Activated CD8-positive, alpha-beta memory T cell treated with anti-CD3 and anti-CD28 coated beads, Interleukin-2, amount 10 ng/mL, durations not matched to agents 7 days and 5 days (primary cell): ENCODE measurements at regions not wholly inside any gene's neighbourhood (a gene's known extent, or its start where the extent isn't known, plus 50 kb on each side); places are given as distances from the start of the nearest gene placed in this dataset.
"Not testable (repeated sequence)": the region's sequence is repeated elsewhere in the genome, so short reads cannot be mapped to it uniquely, and the experiment has no call there.

Experiments
- ATAC-seq: fragments of 150-1000 bp; cut with Tn5 transposase; one replicate; pipeline ENCODE4 v1.10.0; 2021; ENCODE audit warnings: moderate library complexity
- CTCF ChIA-PET: fragments of 350-600 bp; sonication (Branson Sonifier 250); formaldehyde crosslinking; loops from one replicate; lab custom pipeline; 2021; ENCODE audit warnings: antibody characterized with exemption; lab: Charles Lee
- DNase-seq: peaks from one replicate; pipeline ENCODE4 v3.0.0-alpha.2; 2020
- H3K27ac Mint-ChIP-seq: one replicate; pipeline ENCODE4 v1.8.0; 2021; ENCODE audit warnings: mild to moderate bottlenecking, mixed read lengths
- H3K27me3 Mint-ChIP-seq: one replicate; pipeline ENCODE4 v1.8.0; 2021; ENCODE audit warnings: mixed read lengths
- H3K36me3 Mint-ChIP-seq: one replicate; pipeline ENCODE4 v1.8.0; 2021; ENCODE audit warnings: mild to moderate bottlenecking, mixed read lengths
- H3K4me1 Mint-ChIP-seq: one replicate; pipeline ENCODE4 v1.8.0; 2021; ENCODE audit warnings: mixed read lengths
- H3K4me3 Mint-ChIP-seq: one replicate; pipeline ENCODE4 v1.8.0; 2021; ENCODE audit warnings: mild to moderate bottlenecking, moderate library complexity, mixed read lengths
- H3K9me3 Mint-ChIP-seq: one replicate; pipeline ENCODE4 v1.8.0; 2022; ENCODE audit warnings: low read depth, mixed read lengths

DNA sequence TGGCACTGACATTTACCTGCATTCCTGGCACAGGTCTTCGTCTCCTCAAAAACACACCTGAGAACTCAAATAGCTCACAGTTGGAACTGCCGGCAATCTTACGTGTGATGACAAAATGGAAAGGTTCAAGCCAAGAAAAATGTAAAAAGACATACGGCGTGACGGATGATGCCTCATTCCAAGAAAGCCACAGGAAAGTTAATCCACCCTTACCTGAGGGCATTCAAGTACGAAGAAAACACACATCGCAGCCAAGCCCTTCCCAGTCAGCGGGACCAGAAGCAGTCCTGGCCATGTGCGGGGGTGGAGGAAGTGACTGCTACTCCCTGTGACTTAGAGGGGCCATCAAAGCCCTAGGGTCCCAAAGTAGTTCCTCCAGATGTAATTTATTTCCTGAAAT lies 986.3 kb upstream of the CELF4 start:
- no peak for DNase-seq
- no peak for ATAC-seq
- H3K27me3 Mint-ChIP-seq: no peaks in the 10 kb centered on the region
- H3K9me3 Mint-ChIP-seq: peaks cover 11% of the 10 kb centered on the region
- H3K36me3 Mint-ChIP-seq: no peaks in the 10 kb centered on the region
- no peak overlapping the region for H3K4me3 Mint-ChIP-seq
- no peaks in the 10 kb centered on the region for H3K4me1 Mint-ChIP-seq
- no peak overlapping the region for H3K27ac Mint-ChIP-seq
- CTCF ChIA-PET: no interaction called here

DNA sequence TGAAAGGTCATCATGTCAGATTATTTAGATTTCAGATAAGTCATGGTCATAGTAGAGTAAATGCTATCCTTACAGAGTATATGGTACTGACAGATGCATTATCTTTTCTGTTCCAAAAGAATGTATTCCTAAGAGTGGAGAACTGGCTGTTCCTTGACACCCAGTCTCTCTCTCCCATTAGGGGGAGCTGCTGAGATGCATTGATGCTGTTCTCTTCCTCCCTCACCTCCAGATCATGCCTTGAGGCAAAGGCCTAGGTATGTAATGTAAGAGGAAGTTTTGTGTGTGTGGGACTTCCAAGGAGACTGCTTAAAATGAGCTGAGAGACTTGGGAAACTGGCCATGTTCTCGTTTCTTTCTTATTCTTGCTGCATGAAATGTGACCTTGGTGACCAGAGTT lies 979.5 kb upstream of the CELF4 start:
- no peaks in the 10 kb centered on the region for H3K4me1 Mint-ChIP-seq
- no peaks in the 10 kb centered on the region for H3K27me3 Mint-ChIP-seq
- CTCF ChIA-PET: no interaction called here
- H3K36me3 Mint-ChIP-seq: no peaks in the 10 kb centered on the region
- DNase-seq (no peak), ATAC-seq (no peak)
- H3K4me3 Mint-ChIP-seq: no peak overlapping the region
- no peak overlapping the region for H3K27ac Mint-ChIP-seq
- no peaks in the 10 kb centered on the region for H3K9me3 Mint-ChIP-seq

DNA sequence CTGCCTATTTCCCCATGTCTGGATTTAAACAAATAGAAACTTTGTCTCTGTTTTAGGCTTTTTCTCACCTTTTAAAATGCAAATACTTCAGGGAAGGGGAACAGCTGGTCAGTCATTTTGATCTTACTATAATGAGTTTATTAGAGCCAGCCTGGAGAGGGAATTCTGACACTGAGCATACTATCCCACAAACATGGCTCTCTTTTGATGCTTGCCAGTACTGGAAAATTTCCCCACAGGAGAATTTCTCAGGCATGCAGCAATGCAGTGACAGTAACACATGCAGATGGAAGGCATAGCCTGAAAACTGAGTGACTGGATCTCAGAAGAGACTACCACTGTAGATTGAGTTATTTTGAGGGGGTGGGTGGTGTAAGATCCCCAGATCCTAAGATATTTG lies 974.3 kb upstream of the CELF4 start:
- no peak for ATAC-seq
- DNase-seq: no peak
- peaks cover 5% of the 10 kb centered on the region for H3K9me3 Mint-ChIP-seq
- no peaks in the 10 kb centered on the region for H3K36me3 Mint-ChIP-seq
- no peaks in the 10 kb centered on the region for H3K27me3 Mint-ChIP-seq
- H3K4me1 Mint-ChIP-seq: no peaks in the 10 kb centered on the region
- no peak overlapping the region for H3K27ac Mint-ChIP-seq
- CTCF ChIA-PET: no interaction called here
- no peak overlapping the region for H3K4me3 Mint-ChIP-seq

DNA sequence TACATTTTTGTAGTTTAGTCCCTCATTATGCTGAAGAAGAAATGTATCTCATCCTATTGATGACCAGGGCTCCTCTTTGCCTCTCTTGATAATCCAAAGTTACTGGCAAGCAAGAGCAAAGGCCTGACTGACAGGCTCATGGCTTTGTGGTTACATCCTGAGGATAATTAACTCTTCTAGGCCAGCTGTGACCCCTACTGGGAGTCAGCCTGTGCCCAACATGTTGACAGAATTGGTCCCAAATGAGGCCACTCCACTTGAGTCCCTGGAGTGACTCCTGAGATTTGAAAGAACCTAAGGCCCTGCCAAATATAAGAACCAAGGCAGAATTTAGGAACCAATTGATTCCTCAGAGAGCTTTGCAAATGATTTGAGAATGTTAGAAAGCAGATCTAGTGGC lies 973.8 kb upstream of the CELF4 start:
- CTCF ChIA-PET: no interaction called here
- no peak overlapping the region for H3K27ac Mint-ChIP-seq
- H3K9me3 Mint-ChIP-seq: peaks cover 5% of the 10 kb centered on the region

DNA sequence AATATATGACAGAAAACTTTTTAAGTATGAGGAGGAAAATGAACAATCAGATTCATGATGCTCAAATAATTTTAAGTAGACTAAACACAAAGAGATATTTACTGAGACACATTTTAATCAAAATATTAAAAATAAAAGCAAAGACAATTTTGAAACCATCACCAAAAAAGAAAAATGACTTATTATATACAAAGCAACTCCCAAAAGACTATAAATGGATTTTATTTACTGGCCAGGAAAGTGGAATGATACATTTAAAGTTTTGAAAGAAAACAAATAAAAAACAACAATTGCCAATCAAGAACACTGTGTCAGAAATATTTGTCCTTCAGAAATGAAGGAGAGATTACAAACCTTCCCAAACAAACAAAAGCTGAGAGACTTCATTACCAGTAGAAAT lies 968.5 kb upstream of the CELF4 start:
- ATAC-seq: no peak

More for the DNA sequence above, 973.8 kb upstream of the CELF4 start:
- ATAC-seq (no peak), DNase-seq (no peak)
- no peak overlapping the region for H3K4me3 Mint-ChIP-seq
- H3K27me3 Mint-ChIP-seq: no peaks in the 10 kb centered on the region
- no peaks in the 10 kb centered on the region for H3K4me1 Mint-ChIP-seq
- no peaks in the 10 kb centered on the region for H3K36me3 Mint-ChIP-seq

DNA sequence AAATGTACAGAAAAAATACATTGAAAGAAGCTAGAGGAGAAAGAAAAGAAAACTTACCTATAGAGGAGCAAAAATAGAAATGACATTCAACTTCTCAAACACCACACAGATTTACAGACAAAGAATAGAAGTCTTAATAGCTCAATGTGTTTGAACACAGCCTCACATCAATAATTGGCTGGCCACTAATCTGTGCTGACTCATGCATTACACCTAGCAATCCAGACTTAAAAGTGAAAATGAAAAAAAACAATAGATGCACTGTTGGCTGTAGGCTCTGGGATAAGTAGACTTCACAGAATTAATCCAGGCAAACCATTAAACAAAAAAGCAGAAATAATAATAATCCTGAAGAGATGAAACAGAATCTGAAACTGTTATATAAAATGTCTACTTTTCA lies 961.3 kb upstream of the CELF4 start:
- H3K36me3 Mint-ChIP-seq: no peaks in the 10 kb centered on the region
- no peaks in the 10 kb centered on the region for H3K9me3 Mint-ChIP-seq
- no peak overlapping the region for H3K4me3 Mint-ChIP-seq
- DNase-seq: no peak
- H3K4me1 Mint-ChIP-seq: no peaks in the 10 kb centered on the region
- CTCF ChIA-PET: no interaction called here
- no peak for ATAC-seq
- no peak overlapping the region for H3K27ac Mint-ChIP-seq
- H3K27me3 Mint-ChIP-seq: no peaks in the 10 kb centered on the region

More for the DNA sequence above, 968.5 kb upstream of the CELF4 start:
- no peak for DNase-seq
- no peaks in the 10 kb centered on the region for H3K4me1 Mint-ChIP-seq
- no peaks in the 10 kb centered on the region for H3K36me3 Mint-ChIP-seq
- no peak overlapping the region for H3K27ac Mint-ChIP-seq
- peaks cover 5% of the 10 kb centered on the region for H3K9me3 Mint-ChIP-seq
- no peaks in the 10 kb centered on the region for H3K27me3 Mint-ChIP-seq
- CTCF ChIA-PET: no interaction called here
- no peak overlapping the region for H3K4me3 Mint-ChIP-seq

DNA sequence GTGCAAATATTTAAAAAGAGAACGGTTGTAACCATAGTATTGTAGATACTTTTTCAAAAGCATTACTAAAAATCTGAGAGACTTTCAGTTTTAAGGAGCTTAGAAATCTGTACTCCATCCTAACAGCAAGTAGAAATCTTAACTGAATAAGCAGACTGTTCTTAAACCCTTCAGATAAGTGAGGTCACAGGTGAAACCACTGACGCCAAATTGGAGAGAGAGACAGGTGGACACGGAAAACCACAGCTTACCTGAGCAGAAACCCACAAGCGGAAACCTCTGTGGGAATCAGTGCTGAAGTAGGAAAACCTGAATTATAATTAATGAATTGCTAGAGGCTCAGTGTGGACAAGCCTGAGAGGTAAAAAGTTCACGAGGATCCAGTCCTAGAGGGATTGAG lies 959.4 kb upstream of the CELF4 start:
- H3K36me3 Mint-ChIP-seq: no peaks in the 10 kb centered on the region
- CTCF ChIA-PET: no interaction called here
- no peak overlapping the region for H3K4me3 Mint-ChIP-seq
- no peaks in the 10 kb centered on the region for H3K4me1 Mint-ChIP-seq
- H3K9me3 Mint-ChIP-seq: peaks cover 2% of the 10 kb centered on the region
- H3K27me3 Mint-ChIP-seq: no peaks in the 10 kb centered on the region
- no peak for DNase-seq
- no peak overlapping the region for H3K27ac Mint-ChIP-seq
- ATAC-seq: no peak

DNA sequence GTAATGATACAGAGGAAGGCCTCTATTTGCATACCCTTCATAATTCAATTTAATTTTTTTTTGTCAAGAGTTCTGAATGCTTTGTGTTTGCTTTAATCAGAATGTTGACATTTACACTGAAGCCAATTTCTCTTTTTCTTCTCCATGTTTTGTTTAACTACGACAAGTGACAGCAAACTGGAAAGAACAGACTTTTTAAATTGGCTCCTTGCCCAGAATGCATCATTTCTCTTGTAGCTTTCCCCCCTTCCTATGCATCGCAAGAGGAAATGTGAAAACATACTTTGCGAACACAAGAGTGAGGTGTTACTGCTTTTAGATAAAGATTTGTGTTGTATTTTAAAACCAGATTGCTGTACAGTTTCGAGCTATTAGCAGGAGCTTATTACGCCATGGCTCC lies 955.2 kb upstream of the CELF4 start:
- no peak for DNase-seq
- CTCF ChIA-PET: no interaction called here
- Mint-ChIP-seq H3K27me3 (no peaks in the 10 kb centered on the region), H3K27ac (no peak overlapping the region), H3K36me3 (no peaks in the 10 kb centered on the region), H3K4me3 (no peak overlapping the region), H3K4me1 (no peaks in the 10 kb centered on the region), H3K9me3 (peaks cover 4% of the 10 kb centered on the region)
- ATAC-seq: no peak

DNA sequence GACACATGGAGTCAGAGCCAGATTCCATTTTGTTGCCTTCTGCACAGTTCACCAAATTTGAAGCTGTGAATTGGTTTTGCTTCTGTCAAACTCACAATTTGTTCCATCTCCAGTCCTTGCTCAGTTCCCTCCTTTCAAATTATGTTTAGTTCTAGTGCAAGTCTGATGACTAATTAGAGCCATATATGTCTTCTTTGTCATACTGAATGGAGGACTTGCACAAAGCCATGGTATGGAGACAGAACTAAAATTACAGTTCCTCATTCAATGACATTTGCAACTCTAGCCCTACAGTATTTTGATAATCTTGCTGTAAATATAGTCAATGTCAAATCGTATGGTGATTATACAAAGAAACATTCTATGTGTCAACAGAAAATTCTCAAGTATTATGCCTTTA lies 936.9 kb upstream of the CELF4 start:
- DNase-seq: no peak
- no peak overlapping the region for H3K4me3 Mint-ChIP-seq
- H3K4me1 Mint-ChIP-seq: no peaks in the 10 kb centered on the region
- ATAC-seq: no peak
- H3K9me3 Mint-ChIP-seq: peaks cover 3% of the 10 kb centered on the region
- CTCF ChIA-PET: no interaction called here
- no peak overlapping the region for H3K27ac Mint-ChIP-seq
- no peaks in the 10 kb centered on the region for H3K27me3 Mint-ChIP-seq
- H3K36me3 Mint-ChIP-seq: no peaks in the 10 kb centered on the region

DNA sequence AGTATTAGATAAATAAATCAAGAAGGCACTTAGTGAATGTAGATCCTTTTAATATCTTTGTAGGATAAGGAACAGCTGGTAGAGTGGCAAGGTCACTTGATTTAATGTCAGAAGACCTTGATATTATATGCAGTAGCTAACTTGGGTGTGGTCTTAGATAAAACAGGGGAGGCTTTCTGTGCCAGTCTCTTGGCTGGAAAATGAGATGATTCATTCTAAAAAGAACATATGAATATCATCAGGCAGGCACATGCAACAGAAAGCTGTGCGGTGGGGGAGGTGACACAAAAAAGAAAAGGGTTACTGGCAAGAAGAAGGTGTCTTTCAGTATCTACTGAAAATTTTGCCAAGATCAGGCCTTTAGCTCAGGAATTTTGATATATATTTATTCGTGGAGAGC lies 931.7 kb upstream of the CELF4 start:
- CTCF ChIA-PET: no interaction called here
- no peaks in the 10 kb centered on the region for H3K27me3 Mint-ChIP-seq
- no peaks in the 10 kb centered on the region for H3K36me3 Mint-ChIP-seq
- no peaks in the 10 kb centered on the region for H3K4me1 Mint-ChIP-seq
- no peak overlapping the region for H3K27ac Mint-ChIP-seq
- DNase-seq: no peak
- H3K4me3 Mint-ChIP-seq: no peak overlapping the region
- ATAC-seq: no peak
- H3K9me3 Mint-ChIP-seq: peaks cover 2% of the 10 kb centered on the region

DNA sequence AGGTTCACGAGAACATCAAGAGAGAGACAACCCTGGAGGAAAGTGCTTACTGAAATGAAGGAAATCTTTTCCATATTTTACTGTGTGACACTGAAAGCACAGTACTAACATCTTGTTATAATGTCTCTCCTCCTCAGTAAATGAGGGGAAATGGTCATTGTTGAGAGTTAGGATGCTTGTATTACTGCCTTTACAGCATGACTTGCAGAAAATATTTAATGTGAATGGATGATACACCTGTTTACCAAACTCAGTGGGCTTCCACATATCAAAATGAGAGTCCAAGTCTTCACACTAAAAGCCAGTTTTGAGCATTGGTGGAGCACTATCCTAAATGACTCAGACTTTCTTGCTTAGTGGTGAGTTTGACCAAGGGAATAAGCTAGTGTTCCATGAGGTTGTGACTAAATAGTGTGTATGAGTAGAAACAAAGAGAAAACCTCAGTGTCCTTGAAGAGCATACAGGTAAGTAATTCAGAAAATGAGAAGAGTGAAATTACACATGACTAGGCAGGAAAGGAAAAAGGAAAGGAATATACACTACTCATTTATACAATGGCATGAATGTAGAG lies 930.7 kb upstream of the CELF4 start:
- H3K9me3 Mint-ChIP-seq: peaks cover 2% of the 10 kb centered on the region
- H3K27ac Mint-ChIP-seq: no peak overlapping the region
- H3K36me3 Mint-ChIP-seq: no peaks in the 10 kb centered on the region
- DNase-seq: no peak
- H3K4me3 Mint-ChIP-seq: no peak overlapping the region
- H3K27me3 Mint-ChIP-seq: no peaks in the 10 kb centered on the region
- H3K4me1 Mint-ChIP-seq: no peaks in the 10 kb centered on the region
- CTCF ChIA-PET: no interaction called here
- ATAC-seq: no peak

DNA sequence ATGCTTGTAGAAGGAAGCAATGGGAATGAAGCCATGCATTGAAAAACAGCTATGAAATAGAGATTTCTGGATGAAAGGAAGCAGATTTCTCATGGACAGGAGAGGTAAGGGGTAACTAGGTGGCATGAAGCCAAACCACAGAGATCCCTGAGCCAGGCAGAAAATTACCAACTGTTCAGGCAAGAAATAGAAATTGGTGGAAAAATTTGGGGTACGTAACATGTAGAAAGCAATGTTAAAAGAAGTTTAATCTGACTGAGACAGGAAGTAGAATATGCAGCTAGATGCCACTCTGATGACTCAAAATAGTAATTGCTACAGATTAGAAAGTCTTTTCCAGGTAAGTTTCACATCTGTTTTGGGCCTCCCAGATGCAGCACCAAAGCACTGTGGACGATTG lies 928.5 kb upstream of the CELF4 start:
- ATAC-seq: no peak

DNA sequence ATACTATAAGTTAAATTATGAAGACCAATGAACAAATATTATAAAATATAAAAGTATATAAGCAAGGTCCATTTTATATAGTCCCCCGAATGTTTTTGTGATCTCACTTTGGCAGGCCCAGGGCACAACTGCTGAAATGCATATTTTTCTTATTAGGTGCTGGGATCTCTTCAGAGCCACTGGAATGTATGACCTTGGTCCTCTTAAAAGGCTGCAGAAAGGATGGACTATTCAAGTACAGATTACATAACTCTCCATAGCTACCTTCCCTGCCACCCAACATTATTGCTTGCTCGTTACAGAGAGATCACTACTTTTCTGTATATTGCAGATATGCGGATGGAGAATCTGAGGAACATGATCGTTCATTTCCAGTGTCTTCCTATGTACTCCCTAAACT lies 925.6 kb upstream of the CELF4 start:
- no peaks in the 10 kb centered on the region for H3K4me1 Mint-ChIP-seq
- peaks cover 9% of the 10 kb centered on the region for H3K9me3 Mint-ChIP-seq
- no peaks in the 10 kb centered on the region for H3K27me3 Mint-ChIP-seq
- no peak for ATAC-seq
- CTCF ChIA-PET: no interaction called here
- no peaks in the 10 kb centered on the region for H3K36me3 Mint-ChIP-seq
- H3K27ac Mint-ChIP-seq: no peak overlapping the region
- H3K4me3 Mint-ChIP-seq: no peak overlapping the region
- no peak for DNase-seq

More for the DNA sequence above, 928.5 kb upstream of the CELF4 start:
- peaks cover 1% of the 10 kb centered on the region for H3K9me3 Mint-ChIP-seq
- no peak for DNase-seq
- H3K27me3 Mint-ChIP-seq: no peaks in the 10 kb centered on the region
- CTCF ChIA-PET: no interaction called here
- H3K27ac Mint-ChIP-seq: no peak overlapping the region
- no peaks in the 10 kb centered on the region for H3K4me1 Mint-ChIP-seq
- no peaks in the 10 kb centered on the region for H3K36me3 Mint-ChIP-seq
- H3K4me3 Mint-ChIP-seq: no peak overlapping the region

DNA sequence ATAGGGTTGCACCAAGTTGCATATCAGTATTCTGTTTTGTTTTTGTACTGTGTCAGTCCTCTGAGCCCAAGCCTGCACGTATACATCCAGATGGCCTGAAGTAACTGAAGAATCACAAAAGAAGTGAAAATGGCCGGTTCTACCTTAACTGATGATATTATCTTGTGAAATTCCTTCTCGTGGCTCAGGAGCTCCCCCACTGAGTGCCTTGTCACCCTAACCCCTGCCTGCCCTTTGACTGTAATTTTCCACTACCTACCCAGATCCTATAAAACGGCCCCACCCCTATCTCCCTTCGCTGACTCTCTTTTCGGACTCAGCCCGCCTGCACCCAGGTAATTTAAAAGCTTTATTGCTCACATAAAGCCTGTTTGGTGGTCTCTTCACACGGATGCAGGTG lies 924.1 kb upstream of the CELF4 start:
- H3K4me1 Mint-ChIP-seq, DNase-seq, CTCF ChIA-PET, H3K9me3 Mint-ChIP-seq, H3K36me3 Mint-ChIP-seq, H3K27me3 Mint-ChIP-seq, ATAC-seq, H3K4me3 Mint-ChIP-seq, H3K27ac Mint-ChIP-seq: not testable (repeated sequence)

DNA sequence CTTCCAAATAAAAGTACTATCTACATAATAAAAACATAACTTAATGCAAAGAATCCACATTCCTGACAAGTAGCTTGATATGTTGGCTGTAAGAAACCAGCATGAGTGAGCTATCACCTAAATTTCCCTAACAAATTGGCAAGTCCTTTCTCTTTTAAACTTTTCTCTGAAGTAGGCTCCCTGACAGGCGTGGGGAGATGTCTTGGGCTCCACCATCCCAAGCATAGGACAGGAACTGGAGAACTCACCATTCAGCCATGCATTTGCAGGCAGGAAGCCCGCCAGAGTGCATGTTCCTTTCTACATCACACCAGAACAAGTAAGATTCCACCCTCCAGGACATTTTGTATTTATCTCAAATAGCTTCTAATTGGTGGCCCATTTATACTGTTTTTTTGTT lies 921.9 kb upstream of the CELF4 start:
- ATAC-seq (no peak), DNase-seq (no peak)
- H3K4me1 Mint-ChIP-seq: no peaks in the 10 kb centered on the region
- no peaks in the 10 kb centered on the region for H3K36me3 Mint-ChIP-seq
- H3K27me3 Mint-ChIP-seq: no peaks in the 10 kb centered on the region
- no peak overlapping the region for H3K27ac Mint-ChIP-seq
- CTCF ChIA-PET: no interaction called here
- peaks cover 12% of the 10 kb centered on the region for H3K9me3 Mint-ChIP-seq
- H3K4me3 Mint-ChIP-seq: no peak overlapping the region
